ENCODE measurements at regions not wholly inside any gene's neighbourhood (a gene's known extent, or its start where the extent isn't known, plus 50 kb on each side); places are given as distances from the start of the nearest gene placed in this dataset.

- no peak for DNase-seq
These were observed 322.4 kb downstream of the BCL11B start for GRCh38 chr14:98949481-98950135.

- DNase-seq = no peak
These were observed 321.6 kb downstream of the BCL11B start for GRCh38 chr14:98950353-98950895.

- no peak for DNase-seq
These were observed 321.0 kb downstream of the BCL11B start for GRCh38 chr14:98951031-98951430.

GRCh38 chr14:98951521-98952152 lies 320.4 kb downstream of the BCL11B start:
- DNase-seq = no peak

- no peak for DNase-seq
These were observed 319.2 kb downstream of the BCL11B start for GRCh38 chr14:98952593-98953350.

GRCh38 chr14:98953551-98954348 lies 318.2 kb downstream of the BCL11B start:
- DNase-seq = no peak

- DNase-seq = no peak
These were observed 317.5 kb downstream of the BCL11B start for GRCh38 chr14:98954349-98955000.

GRCh38 chr14:98955036-98955740 lies 316.8 kb downstream of the BCL11B start:
- DNase-seq = no peak

GRCh38 chr14:98955741-98956070 lies 316.3 kb downstream of the BCL11B start:
- no peak for DNase-seq

GRCh38 chr14:98956181-98956580 lies 315.8 kb downstream of the BCL11B start:
- DNase-seq = no peak

- DNase-seq = no peak
These were observed 315.3 kb downstream of the BCL11B start for GRCh38 chr14:98956661-98957060.

GRCh38 chr14:98957211-98958047 lies 314.6 kb downstream of the BCL11B start:
- DNase-seq = no peak

GRCh38 chr14:98958048-98958631 lies 313.9 kb downstream of the BCL11B start:
- no peak for DNase-seq

GRCh38 chr14:98958632-98959031 lies 313.4 kb downstream of the BCL11B start:
- no peak for DNase-seq

GRCh38 chr14:98959410-98959809 lies 312.6 kb downstream of the BCL11B start:
- DNase-seq = no peak

GRCh38 chr14:98959958-98960616 lies 311.9 kb downstream of the BCL11B start:
- no peak for DNase-seq

GRCh38 chr14:98960617-98961013 lies 311.4 kb downstream of the BCL11B start:
- no peak for DNase-seq

- no peak for DNase-seq
These were observed 310.8 kb downstream of the BCL11B start for GRCh38 chr14:98961191-98961590.

- no peak for DNase-seq
These were observed 309.9 kb downstream of the BCL11B start for GRCh38 chr14:98962118-98962517.

- no peak for DNase-seq
These were observed 308.4 kb downstream of the BCL11B start for GRCh38 chr14:98963610-98964009.
